CD14-positive monocyte (primary cell): ENCODE measurements at regions not wholly inside any gene's neighbourhood (a gene's known extent, or its start where the extent isn't known, plus 50 kb on each side); places are given as distances from the start of the nearest gene placed in this dataset.

ENCODE experiments used
- DNase-seq, 3 donors: peaks; one replicate each; pipeline ENCODE4 v3.0.0-alpha.2; 2011 to 2022
- H2AFZ ChIP-seq: 2 replicates; pipeline ENCODE4 v1.6.0; 2012; ENCODE audit warnings: mild to moderate bottlenecking, low read depth, low read length, inconsistent platforms; ENCODE audit not compliant: insufficient read depth, poor library complexity, severe bottlenecking
- H3K27ac ChIP-seq, 2 donors: 1 replicate in 1 of 2; 2 replicates in 1 of 2; pipeline ENCODE4 v1.5.1; 2012 to 2013; ENCODE audit warnings: low read length in 2 of 2, control low read depth in 1 of 2, inconsistent platforms in 1 of 2, low read depth in 1 of 2, mild to moderate bottlenecking in 1 of 2
- H3K27me3 ChIP-seq, 2 donors: one replicate each; pipeline versions ENCODE4 v1.6.0 to v1.6.1; 2011 to 2013; ENCODE audit warnings: low read length in 2 of 2; ENCODE audit not compliant: control insufficient read depth in 2 of 2, insufficient read depth in 2 of 2
- H3K36me3 ChIP-seq, 2 donors: replicated peaks in 1 of 2; 1 replicate in 1 of 2; 2 replicates in 1 of 2; pipeline versions ENCODE4 v1.5.1 to v1.6.1; 2012 to 2013; ENCODE audit warnings: low read length in 2 of 2, control low read depth in 1 of 2, inconsistent platforms in 1 of 2, mild to moderate bottlenecking in 1 of 2; ENCODE audit not compliant: insufficient read depth in 2 of 2, control insufficient read depth in 1 of 2
- H3K4me1 ChIP-seq, 2 donors: 1 replicate in 1 of 2; 2 replicates in 1 of 2; pipeline versions ENCODE4 v1.5.1 to v1.6.1; 2012 to 2013; ENCODE audit warnings: low read length in 2 of 2, control low read depth in 1 of 2, inconsistent platforms in 1 of 2, mild to moderate bottlenecking in 1 of 2, moderate library complexity in 1 of 2; ENCODE audit not compliant: insufficient read depth in 2 of 2, control insufficient read depth in 1 of 2
- H3K4me2 ChIP-seq: replicated peaks from 2 replicates; pipeline ENCODE3; 2012; ENCODE audit warnings: low read length, moderate library complexity, mild to moderate bottlenecking; ENCODE audit not compliant: poor library complexity, severe bottlenecking; ENCODE audit errors: extremely low read depth
- H3K4me3 ChIP-seq, 3 experiments: fragments of 200-600 bp in 1 of 3; sonication (generic) in 1 of 3; replicated peaks in 1 of 3; 1 replicate in 2 of 3; 2 replicates in 1 of 3; pipeline ENCODE4 v1.5.1; 2011 to 2013; ENCODE audit warnings: low read length in 3 of 3, mild to moderate bottlenecking in 3 of 3, control low read depth in 2 of 3, low read depth in 2 of 3, inconsistent platforms in 1 of 3, moderate library complexity in 1 of 3
- H3K79me2 ChIP-seq: 2 replicates; pipeline ENCODE4 v1.6.0; 2012; ENCODE audit warnings: mild to moderate bottlenecking, control low read depth, inconsistent platforms, low read length, moderate library complexity; ENCODE audit not compliant: insufficient read depth
- H3K9ac ChIP-seq: 2 replicates; pipeline ENCODE4 v1.6.0; 2017; ENCODE audit warnings: low read length, mild to moderate bottlenecking; ENCODE audit not compliant: insufficient read depth, poor library complexity, severe bottlenecking
- H3K9me3 ChIP-seq, 2 donors: replicated peaks in 1 of 2; 1 replicate in 1 of 2; 2 replicates in 1 of 2; pipeline versions ENCODE4 v1.5.1 to v1.6.1; 2012 to 2013; ENCODE audit warnings: low read length in 2 of 2, control low read depth in 1 of 2; ENCODE audit not compliant: control insufficient read depth in 1 of 2, insufficient read depth in 1 of 2
- H4K20me1 ChIP-seq: 2 replicates; pipeline ENCODE4 v1.6.0; 2012; ENCODE audit warnings: mild to moderate bottlenecking, low read length, control low read depth, moderate library complexity; ENCODE audit not compliant: insufficient read depth
- H3K27ac Mint-ChIP-seq, 7 donors: one replicate each; pipeline ENCODE4 v1.8.0; 2020; ENCODE audit warnings: mild to moderate bottlenecking in 7 of 7, mixed read lengths in 7 of 7, moderate library complexity in 6 of 7, inconsistent platforms in 2 of 7
- H3K27me3 Mint-ChIP-seq, 3 donors: one replicate each; pipeline ENCODE4 v1.8.0; 2021 to 2022; ENCODE audit warnings: low read depth in 3 of 3, mild to moderate bottlenecking in 3 of 3, mixed read lengths in 3 of 3, moderate library complexity in 3 of 3, inconsistent platforms in 1 of 3
- H3K36me3 Mint-ChIP-seq, 2 donors: one replicate each; pipeline ENCODE4 v1.8.0; 2020; ENCODE audit warnings: mixed read lengths in 2 of 2, inconsistent platforms in 1 of 2, mild to moderate bottlenecking in 1 of 2
- H3K4me1 Mint-ChIP-seq: one replicate; pipeline ENCODE4 v1.8.0; 2020; ENCODE audit warnings: mild to moderate bottlenecking, mixed read lengths
- H3K4me3 Mint-ChIP-seq, 2 donors: one replicate each; pipeline ENCODE4 v1.8.0; 2020; ENCODE audit warnings: mild to moderate bottlenecking in 2 of 2, mixed read lengths in 2 of 2, moderate library complexity in 1 of 2
- H3K9me3 Mint-ChIP-seq, 7 donors: one replicate each; pipeline ENCODE4 v1.8.0; 2020 to 2022; ENCODE audit warnings: mixed read lengths in 7 of 7, mild to moderate bottlenecking in 6 of 7, moderate library complexity in 6 of 7, inconsistent platforms in 2 of 7
- WGBS: methylation state at CpG from one replicate; pipeline ENCODE4 v1.1.5; 2013; ENCODE audit warnings: missing lambda C conversion rate; ENCODE audit not compliant: insufficient coverage; 5-methylcytosine and 5-hydroxymethylcytosine counted together
- intact Hi-C, 2 donors: fragments of 100-400 bp; cut with micrococcal nuclease; formaldehyde crosslinking; loops; one replicate each; pipeline versions ENCODE4 v1.15.0 to v1.15.1; 2023
- TF ChIP-seq, protein P1 (sequence below): fragments of 200-600 bp; IDR thresholded peaks from one replicate; pipeline ENCODE4 v1.8.0; 2022; ENCODE audit warnings: antibody characterized with exemption, mild to moderate bottlenecking

DNA sequence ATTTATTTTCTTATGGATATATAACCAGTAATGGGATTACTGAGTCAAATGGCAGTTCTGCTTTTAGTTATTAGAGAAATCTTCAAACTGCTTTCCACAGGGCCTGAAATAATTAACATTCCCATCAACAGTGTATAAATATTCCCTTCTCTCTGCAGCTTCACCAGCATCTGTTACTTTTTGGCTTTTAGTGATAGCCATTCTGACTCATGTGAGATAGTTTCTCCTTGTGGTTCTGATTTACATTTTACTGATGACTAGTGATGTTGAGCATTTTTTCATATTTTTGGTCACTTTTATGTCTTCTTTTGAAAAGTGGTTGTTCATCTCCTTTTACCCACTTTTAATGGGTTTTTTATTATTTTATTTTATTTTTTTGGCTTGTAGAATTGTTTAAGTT, 1290.3 kb upstream of the CDH9 start:
- Histone ChIP-seq H3K27ac (no peak overlapping the region), H3K9me3 (peaks cover 3 to 5% of the 10 kb centered on the region in 2 donors), H3K4me1 (no peaks in the 10 kb centered on the region), H3K27me3 (no peaks in the 10 kb centered on the region), H3K36me3 (no peaks in the 10 kb centered on the region), H3K4me2 (no peak overlapping the region), H2AFZ (no peak overlapping the region), H3K79me2 (no peaks in the 10 kb centered on the region), H4K20me1 (no peaks in the 10 kb centered on the region), H3K4me3 (no peak overlapping the region), H3K9ac (no peak overlapping the region)
- DNase-seq, result no peak
- H3K4me1 Mint-ChIP-seq, result no peaks in the 10 kb centered on the region
- H3K36me3 Mint-ChIP-seq, result no peaks in the 10 kb centered on the region
- H3K27me3 Mint-ChIP-seq, result no peaks in the 10 kb centered on the region
- TF ChIP-seq, protein P1, sequence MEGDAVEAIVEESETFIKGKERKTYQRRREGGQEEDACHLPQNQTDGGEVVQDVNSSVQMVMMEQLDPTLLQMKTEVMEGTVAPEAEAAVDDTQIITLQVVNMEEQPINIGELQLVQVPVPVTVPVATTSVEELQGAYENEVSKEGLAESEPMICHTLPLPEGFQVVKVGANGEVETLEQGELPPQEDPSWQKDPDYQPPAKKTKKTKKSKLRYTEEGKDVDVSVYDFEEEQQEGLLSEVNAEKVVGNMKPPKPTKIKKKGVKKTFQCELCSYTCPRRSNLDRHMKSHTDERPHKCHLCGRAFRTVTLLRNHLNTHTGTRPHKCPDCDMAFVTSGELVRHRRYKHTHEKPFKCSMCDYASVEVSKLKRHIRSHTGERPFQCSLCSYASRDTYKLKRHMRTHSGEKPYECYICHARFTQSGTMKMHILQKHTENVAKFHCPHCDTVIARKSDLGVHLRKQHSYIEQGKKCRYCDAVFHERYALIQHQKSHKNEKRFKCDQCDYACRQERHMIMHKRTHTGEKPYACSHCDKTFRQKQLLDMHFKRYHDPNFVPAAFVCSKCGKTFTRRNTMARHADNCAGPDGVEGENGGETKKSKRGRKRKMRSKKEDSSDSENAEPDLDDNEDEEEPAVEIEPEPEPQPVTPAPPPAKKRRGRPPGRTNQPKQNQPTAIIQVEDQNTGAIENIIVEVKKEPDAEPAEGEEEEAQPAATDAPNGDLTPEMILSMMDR, result no peak
- no peak overlapping the region for H3K4me3 Mint-ChIP-seq
- H3K9me3 Mint-ChIP-seq, result peaks cover 3 to 18% (median 8%) of the 10 kb centered on the region in 7 donors
- no peak overlapping the region for H3K27ac Mint-ChIP-seq
- intact Hi-C loops, result no loop called here

DNA sequence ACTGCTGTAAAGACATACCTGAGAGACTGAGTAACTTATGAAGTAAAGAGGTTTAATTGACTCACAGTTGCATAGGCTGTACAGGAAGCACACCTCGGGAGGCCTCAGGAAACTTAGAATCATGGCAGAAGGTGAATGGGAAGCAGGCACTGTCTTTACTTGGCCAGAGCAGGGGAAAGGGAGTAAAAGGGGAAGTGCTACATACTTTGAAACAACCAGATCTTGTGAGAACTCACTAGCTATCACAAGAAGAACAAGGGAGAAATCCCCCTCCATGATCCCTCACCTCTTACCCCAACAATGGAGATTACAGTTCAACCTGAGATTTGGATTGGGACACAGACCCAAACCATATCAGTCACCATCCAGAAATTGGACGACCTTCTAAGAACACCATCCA, 1285.8 kb upstream of the CDH9 start:
- Mint-ChIP-seq H3K27ac (no peak overlapping the region), H3K4me1 (no peaks in the 10 kb centered on the region), H3K27me3 (no peaks in the 10 kb centered on the region), H3K9me3 (peaks cover 0 to 6% (median 2%) of the 10 kb centered on the region in 7 donors), H3K4me3 (no peak overlapping the region), H3K36me3 (no peaks in the 10 kb centered on the region)
- H3K27me3 ChIP-seq, result no peaks in the 10 kb centered on the region
- H4K20me1 ChIP-seq, result no peaks in the 10 kb centered on the region
- intact Hi-C loops, result no loop called here
- WGBS, result 17% methylated on average over 1 of the region's 2 CpGs
- H3K27ac ChIP-seq, result no peak overlapping the region
- H3K4me1 ChIP-seq, result no peaks in the 10 kb centered on the region
- no peaks in the 10 kb centered on the region for H3K9me3 ChIP-seq
- H3K4me3 ChIP-seq, result no peak overlapping the region
- no peak overlapping the region for H3K9ac ChIP-seq
- no peak for DNase-seq
- H3K36me3 ChIP-seq, result no peaks in the 10 kb centered on the region
- H2AFZ ChIP-seq, result no peak overlapping the region
- no peaks in the 10 kb centered on the region for H3K79me2 ChIP-seq
- no peak overlapping the region for H3K4me2 ChIP-seq
- TF ChIP-seq, protein P1, result no peak
